ENCODE measurements at regions not wholly inside any gene's neighbourhood (a gene's known extent, or its start where the extent isn't known, plus 50 kb on each side); places are given as distances from the start of the nearest gene placed in this dataset.

GRCh38 chr4:53925050-53925605, 139.3 kb downstream of the CHIC2 start:
- TF ChIP-seq CTCF (IDR thresholded peaks at IDR 0.05) (no peak), POLR2A (IDR thresholded peaks at IDR 0.05) (no peak)

Measured in lower leg skin (tissue), 3 donors.